H1 (cell line): ENCODE measurements at regions not wholly inside any gene's neighbourhood (a gene's known extent, or its start where the extent isn't known, plus 50 kb on each side); places are given as distances from the start of the nearest gene placed in this dataset.

ENCODE experiments used
- CTCF ChIP-seq, 3 experiments: IDR thresholded peaks; 1 replicate in 2 of 3; 2 replicates in 1 of 3; pipeline versions ENCODE4 v1.5.1 to v1.6.1; 2011; ENCODE audit warnings: low read length in 3 of 3, mild to moderate bottlenecking in 3 of 3, inconsistent platforms in 2 of 3, low read depth in 1 of 3, moderate library complexity in 1 of 3; ENCODE audit not compliant: insufficient read depth in 1 of 3; ENCODE audit errors: control extremely low read depth in 1 of 3
- FOSL1 ChIP-seq: IDR thresholded peaks from 2 replicates; pipeline ENCODE4 v1.6.1; 2011; ENCODE audit warnings: mild to moderate bottlenecking, low read depth, low read length, moderate library complexity; ENCODE audit not compliant: insufficient read depth
- MAFK ChIP-seq: IDR thresholded peaks from 2 replicates; pipeline ENCODE4 v1.6.1; 2012; ENCODE audit warnings: low read depth, mild to moderate bottlenecking, improper control_type of control experiment, low read length
- RNF2 ChIP-seq: fragments of 200-900, 300-1000 bp; sonication (generic); IDR thresholded peaks from 2 replicates; pipeline ENCODE4 v1.7.1; 2016; ENCODE audit warnings: borderline replicate concordance, low read depth, mild to moderate bottlenecking, antibody characterized with exemption, low read length; ENCODE audit not compliant: poor library complexity, severe bottlenecking; ENCODE audit errors: missing control alignments

GRCh38 chr2:41000906-41001305, 549.0 kb upstream of the SLC8A1 start (continued):
- TF ChIP-seq CTCF (IDR thresholded peaks at IDR 0.05; ENCODE audit: control extremely low read depth in 1 of 3, insufficient read depth in 1 of 3, low read depth in 1 of 3, low read length in 3 of 3) (no peak), MAFK (no peak), RNF2 (no peak), FOSL1 (no peak)
- TF ChIP-seq, all 59 proteins: peak for 0
